K562 (cell line): ENCODE measurements at regions not wholly inside any gene's neighbourhood (a gene's known extent, or its start where the extent isn't known, plus 50 kb on each side); places are given as distances from the start of the nearest gene placed in this dataset.

Source experiments
- ARID2 ChIP-seq: fragments of 450-650 bp; IDR thresholded peaks from 2 replicates; pipeline ENCODE4 v1.6.1; 2017; ENCODE audit warnings: antibody characterized with exemption, mild to moderate bottlenecking
- CHD2 ChIP-seq: IDR thresholded peaks from 2 replicates; pipeline ENCODE4 v1.6.1; 2011; ENCODE audit warnings: low read depth, low read length
- CTBP1 ChIP-seq: fragments of 450-650 bp; IDR thresholded peaks from 2 replicates; pipeline ENCODE4 v1.6.1; 2016; ENCODE audit warnings: borderline replicate concordance
- E2F5 ChIP-seq: sonication (generic); formaldehyde crosslinking; IDR thresholded peaks from 2 replicates; pipeline ENCODE4 v1.8.0; 2022; ENCODE audit warnings: mild to moderate bottlenecking, missing genetic modification reagents
- EP300 ChIP-seq: IDR thresholded peaks from 2 replicates; pipeline ENCODE4 v1.6.1; 2012; ENCODE audit warnings: low read length, improper control_type of control experiment
- FOXP4 ChIP-seq: sonication (generic); formaldehyde crosslinking; IDR thresholded peaks from 2 replicates; pipeline ENCODE4 v1.8.0; 2022; ENCODE audit warnings: mild to moderate bottlenecking, missing genetic modification reagents, borderline replicate concordance
- HBP1 ChIP-seq: fragments of 450-650 bp; formaldehyde crosslinking; IDR thresholded peaks from 2 replicates; pipeline ENCODE4 v1.4.0; 2022; ENCODE audit warnings: missing genetic modification characterization
- HNRNPK ChIP-seq: fragments of 200-400 bp; formaldehyde crosslinking; IDR thresholded peaks from one replicate; pipeline ENCODE4 v1.6.1; 2018; ENCODE audit warnings: mild to moderate bottlenecking, low read depth, low read length; ENCODE audit not compliant: poor library complexity, severe bottlenecking
- RNF219 ChIP-seq: fragments of 250-450 bp; sonication (Bioruptor Pico); IDR thresholded peaks from 2 replicates; pipeline ENCODE4 v1.5.0; 2022; ENCODE audit warnings: mild to moderate bottlenecking
- SMARCC2 ChIP-seq: fragments of 450-650 bp; IDR thresholded peaks from 2 replicates; pipeline ENCODE4 v1.6.1; 2017; ENCODE audit warnings: antibody characterized with exemption, moderate library complexity, mild to moderate bottlenecking, low read depth
- SNAPC5 ChIP-seq: fragments of 250-450 bp; sonication (Bioruptor Pico); IDR thresholded peaks from 2 replicates; pipeline ENCODE4 v1.8.0; 2021; ENCODE audit warnings: moderate library complexity, mild to moderate bottlenecking, inconsistent platforms
- SPI1 ChIP-seq: IDR thresholded peaks from 2 replicates; pipeline ENCODE4 v1.6.1; 2011; ENCODE audit warnings: low read depth, low read length, control low read depth, borderline replicate concordance
- ZBTB26 ChIP-seq: fragments of 450-650 bp; formaldehyde crosslinking; IDR thresholded peaks from 2 replicates; pipeline ENCODE4 v1.4.0; 2022; ENCODE audit warnings: missing genetic modification characterization
- ZNF561 ChIP-seq: fragments of 450-650 bp; formaldehyde crosslinking; conservative IDR thresholded peaks from 2 replicates; pipeline ENCODE4 v1.4.0; 2020; ENCODE audit warnings: mild to moderate bottlenecking, moderate library complexity
- TF ChIP-seq, protein P1 (sequence below): sonication (generic); formaldehyde crosslinking; IDR thresholded peaks from 2 replicates; pipeline ENCODE4 v1.8.0; 2022; ENCODE audit warnings: mild to moderate bottlenecking, missing genetic modification reagents
- TF ChIP-seq, protein P2 (sequence below): IDR thresholded peaks from 2 replicates; pipeline ENCODE4 v1.6.1; 2012; ENCODE audit warnings: low read depth, low read length, improper control_type of control experiment, borderline replicate concordance

DNA sequence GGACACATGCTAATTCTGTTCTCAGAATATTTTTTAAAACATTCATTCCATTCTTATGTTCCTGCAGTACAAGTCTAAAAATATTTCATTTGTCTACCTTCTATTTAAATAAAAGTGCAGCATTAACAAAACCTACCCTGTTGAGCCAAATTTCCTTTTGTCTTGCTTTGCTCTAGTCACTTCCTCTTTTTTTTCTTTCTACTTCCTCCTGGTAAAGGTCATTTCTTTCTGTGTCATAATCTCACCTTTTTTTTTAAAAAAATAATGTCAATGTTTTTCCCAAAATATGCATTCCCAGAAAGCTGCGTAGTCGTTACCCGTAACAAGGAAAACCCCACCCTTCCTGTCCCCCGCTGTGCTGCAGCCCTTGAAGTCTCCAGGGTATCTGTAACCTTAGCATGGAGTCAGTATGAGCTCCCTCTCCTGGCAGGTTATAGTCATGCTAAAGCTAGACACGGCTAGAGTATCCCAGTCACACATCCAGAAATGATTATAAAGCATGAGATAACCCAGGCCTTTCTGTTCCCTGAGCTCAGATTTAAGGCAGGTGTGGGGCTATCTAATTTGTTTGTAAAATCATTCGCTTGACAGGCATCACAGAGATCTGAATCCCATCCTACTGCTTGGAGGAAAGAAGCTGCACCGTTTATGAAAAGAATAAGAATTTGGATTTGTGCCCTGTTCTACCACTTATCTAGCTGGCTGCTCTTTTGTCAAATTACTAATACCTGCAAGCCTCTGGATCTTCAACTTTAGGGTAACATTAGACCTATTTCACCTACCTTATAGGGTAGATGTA lies 51.1 kb upstream of the EED start (continued):
- TF ChIP-seq ARID2: peak; percentile 40; the same call in 1 of the 2 replicates
- no peak for TF ChIP-seq ZNF561
- TF ChIP-seq EP300: peak; percentile 94
- TF ChIP-seq CHD2: no peak
- TF ChIP-seq ZBTB26: peak; percentile 71; the same call in 1 of the 2 replicates
- TF ChIP-seq SNAPC5 (CRISPR knock-in tag): no peak
- TF ChIP-seq, protein P1, sequence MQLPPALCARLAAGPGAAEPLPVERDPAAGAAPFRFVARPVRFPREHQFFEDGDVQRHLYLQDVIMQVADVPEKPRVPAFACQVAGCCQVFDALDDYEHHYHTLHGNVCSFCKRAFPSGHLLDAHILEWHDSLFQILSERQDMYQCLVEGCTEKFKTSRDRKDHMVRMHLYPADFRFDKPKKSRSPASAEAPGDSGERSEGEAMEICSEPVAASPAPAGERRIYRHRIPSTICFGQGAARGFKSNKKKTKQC (CRISPR knock-in tag): no peak
- TF ChIP-seq RNF219 (CRISPR knock-in tag): no peak
- peak; percentile 72; the same call in 1 of the 2 replicates for TF ChIP-seq SMARCC2
- no peak for TF ChIP-seq FOXP4
- TF ChIP-seq, protein P2, sequence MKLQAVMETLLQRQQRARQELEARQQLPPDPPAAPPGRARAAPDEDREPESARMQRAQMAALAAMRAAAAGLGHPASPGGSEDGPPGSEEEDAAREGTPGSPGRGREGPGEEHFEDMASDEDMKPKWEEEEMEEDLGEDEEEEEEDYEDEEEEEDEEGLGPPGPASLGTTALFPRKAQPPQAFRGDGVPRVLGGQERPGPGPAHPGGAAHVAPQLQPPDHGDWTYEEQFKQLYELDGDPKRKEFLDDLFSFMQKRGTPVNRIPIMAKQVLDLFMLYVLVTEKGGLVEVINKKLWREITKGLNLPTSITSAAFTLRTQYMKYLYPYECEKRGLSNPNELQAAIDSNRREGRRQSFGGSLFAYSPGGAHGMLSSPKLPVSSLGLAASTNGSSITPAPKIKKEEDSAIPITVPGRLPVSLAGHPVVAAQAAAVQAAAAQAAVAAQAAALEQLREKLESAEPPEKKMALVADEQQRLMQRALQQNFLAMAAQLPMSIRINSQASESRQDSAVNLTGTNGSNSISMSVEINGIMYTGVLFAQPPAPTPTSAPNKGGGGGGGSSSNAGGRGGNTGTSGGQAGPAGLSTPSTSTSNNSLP: peak; percentile 89; the same call in 1 of the 2 replicates
- no peak for TF ChIP-seq E2F5 (CRISPR knock-in tag)
- peak; percentile 86 for TF ChIP-seq CTBP1
- TF ChIP-seq HBP1 (CRISPR knock-in tag): peak; percentile 52; the same call in 1 of the 2 replicates
- peak; percentile 100 for TF ChIP-seq SPI1
- TF ChIP-seq HNRNPK: no peak
